Endothelial cell of umbilical vein (primary cell): ENCODE measurements at regions not wholly inside any gene's neighbourhood (a gene's known extent, or its start where the extent isn't known, plus 50 kb on each side); places are given as distances from the start of the nearest gene placed in this dataset.

ENCODE experiments used
- BruUV-seq: library from RNA; stranded (reverse); fragments of 400-500 nt; replicated peaks from 2 replicates; lab custom pipeline; 2021; lab: Mats Ljungman, UMichigan
- CTCF ChIA-PET: fragments of 300-600, 350-600 bp; sonication (Branson Sonifier 250); formaldehyde crosslinking; loops from one replicate; lab custom pipeline; 2021; ENCODE audit warnings: antibody characterized with exemption, inconsistent platforms; lab: Charles Lee
- POLR2A ChIA-PET: fragments of 300-600, 350-600 bp; sonication (Branson Sonifier 250); formaldehyde crosslinking; loops from one replicate; lab custom pipeline; 2021; ENCODE audit warnings: antibody characterized with exemption, inconsistent platforms; lab: Charles Lee
- DNase-seq: peaks from one replicate; pipeline ENCODE4 v3.0.0-alpha.2; 2011; ENCODE audit warnings: low read depth, low spot score
- FAIRE-seq: peaks from 2 replicates; lab custom pipeline; 2011; peaks lifted over from hg19 to GRCh38; lab: Jason Lieb, UNC
- H2AFZ ChIP-seq: 2 replicates; pipeline ENCODE4 v1.6.0; 2012; ENCODE audit warnings: low read depth, low read length, control low read depth, inconsistent platforms
- H3K27ac ChIP-seq: 2 replicates; pipeline ENCODE4 v1.5.1; 2011; ENCODE audit warnings: low read depth, mild to moderate bottlenecking, control low read depth, low read length, moderate library complexity; ENCODE audit not compliant: insufficient read depth
- H3K27me3 ChIP-seq, 2 experiments: 2 replicates each; pipeline versions ENCODE4 v1.6.0 to v1.6.1; 2011; ENCODE audit warnings: low read length in 2 of 2, mixed read lengths in 1 of 2; ENCODE audit not compliant: control insufficient read depth in 2 of 2, insufficient read depth in 2 of 2
- H3K36me3 ChIP-seq, 2 experiments: 2 replicates in 1 of 2; 3 replicates in 1 of 2; pipeline ENCODE4 v1.5.1; 2011; ENCODE audit warnings: low read length in 2 of 2, mild to moderate bottlenecking in 1 of 2, moderate library complexity in 1 of 2; ENCODE audit not compliant: control insufficient read depth in 2 of 2, insufficient read depth in 2 of 2; ENCODE audit errors: extremely low read depth in 1 of 2
- H3K4me1 ChIP-seq: 3 replicates; pipeline ENCODE4 v1.5.1; 2011; ENCODE audit warnings: mild to moderate bottlenecking, low read length; ENCODE audit not compliant: control insufficient read depth, insufficient read depth; ENCODE audit errors: extremely low read depth
- H3K4me2 ChIP-seq: 2 replicates; pipeline ENCODE4 v1.6.1; 2011; ENCODE audit warnings: low read length, control low read depth, mixed read lengths; ENCODE audit not compliant: insufficient read depth
- H3K4me3 ChIP-seq, 3 experiments: fragments of 200-600 bp in 1 of 3; sonication (generic), shearing (Covaris generic) in 1 of 3; replicated peaks in 1 of 3; 2 replicates each; pipeline ENCODE4 v1.5.1; 2011 to 2016; ENCODE audit warnings: control low read depth in 3 of 3, low read length in 3 of 3, mild to moderate bottlenecking in 2 of 3, inconsistent platforms in 1 of 3, low read depth in 1 of 3, moderate library complexity in 1 of 3; ENCODE audit not compliant: insufficient read depth in 1 of 3
- H3K79me2 ChIP-seq: 2 replicates; pipeline ENCODE4 v1.6.0; 2012; ENCODE audit warnings: low read length, inconsistent platforms; ENCODE audit not compliant: control insufficient read depth, insufficient read depth
- H3K9ac ChIP-seq: replicated peaks from 2 replicates; pipeline ENCODE3; 2011; ENCODE audit warnings: low read length, control low read depth; ENCODE audit not compliant: insufficient read depth; ENCODE audit errors: extremely low read depth
- H3K9me1 ChIP-seq: replicated peaks from 3 replicates; pipeline ENCODE4 v1.6.0; 2011; ENCODE audit warnings: mild to moderate bottlenecking, low read length; ENCODE audit not compliant: control insufficient read depth, insufficient read depth; ENCODE audit errors: extremely low read depth
- H3K9me3 ChIP-seq: replicated peaks from 2 replicates; pipeline ENCODE4 v1.5.1; 2012; ENCODE audit warnings: low read length, inconsistent platforms; ENCODE audit not compliant: control insufficient read depth, insufficient read depth
- H4K20me1 ChIP-seq: replicated peaks from 2 replicates; pipeline ENCODE3; 2011; ENCODE audit warnings: mild to moderate bottlenecking, low read length; ENCODE audit not compliant: control insufficient read depth, insufficient read depth; ENCODE audit errors: extremely low read depth
- CTCF ChIP-seq, 2 donors: IDR thresholded peaks; 1 replicate in 1 of 2; 2 replicates in 1 of 2; pipeline ENCODE4 v1.5.1; 2011; ENCODE audit warnings: low read length in 2 of 2, mild to moderate bottlenecking in 2 of 2, moderate library complexity in 2 of 2, control low read depth in 1 of 2, inconsistent platforms in 1 of 2, low read depth in 1 of 2; ENCODE audit not compliant: insufficient read depth in 1 of 2; ENCODE audit errors: extremely low read depth in 1 of 2
- EZH2 ChIP-seq: IDR thresholded peaks from 2 replicates; pipeline ENCODE4 v1.6.1; 2012; ENCODE audit warnings: borderline replicate concordance, low read depth, mild to moderate bottlenecking, moderate library complexity, low read length, inconsistent platforms; ENCODE audit not compliant: severe bottlenecking
- FOS ChIP-seq: IDR thresholded peaks from 2 replicates; pipeline ENCODE4 v1.6.1; 2011; ENCODE audit warnings: mild to moderate bottlenecking, low read length, moderate library complexity, borderline replicate concordance; ENCODE audit not compliant: insufficient read depth
- GATA2 ChIP-seq: IDR thresholded peaks from 2 replicates; pipeline ENCODE4 v1.7.0; 2011; ENCODE audit warnings: low read depth, mild to moderate bottlenecking, moderate library complexity, mixed read lengths, low read length; ENCODE audit not compliant: insufficient read length, insufficient read depth
- JUN ChIP-seq: IDR thresholded peaks from 2 replicates; pipeline ENCODE4 v1.6.1; 2011; ENCODE audit warnings: borderline replicate concordance, low read depth; ENCODE audit not compliant: insufficient read length, insufficient read depth
- MAX ChIP-seq: IDR thresholded peaks from 2 replicates; pipeline ENCODE4 v1.6.1; 2011; ENCODE audit not compliant: insufficient read depth, insufficient read length
- MYC ChIP-seq: IDR thresholded peaks from one replicate; pipeline ENCODE4 v1.6.1; 2011; ENCODE audit warnings: mild to moderate bottlenecking, low read depth, low read length
- POLR2A ChIP-seq: IDR thresholded peaks from 2 replicates; pipeline ENCODE4 v1.6.1; 2012; ENCODE audit warnings: low read depth, mild to moderate bottlenecking, control low read depth, low read length
- POLR2AphosphoS5 ChIP-seq: IDR thresholded peaks from 2 replicates; pipeline ENCODE4 v1.6.1; 2012; ENCODE audit warnings: low read depth, mild to moderate bottlenecking, control low read depth, low read length, moderate library complexity; ENCODE audit not compliant: insufficient read depth
- dilution Hi-C: fragments of 300-500 bp; cut with MboI; formaldehyde crosslinking; loops from one replicate; pipeline ENCODE4 v1.15.0; 2019; ENCODE audit warnings: low sequenced_read_pairs; ENCODE audit not compliant: extremely low pct_ligation_motif_present
- intact Hi-C: fragments of 100-400 bp; cut with micrococcal nuclease; formaldehyde crosslinking; loops from one replicate; pipeline ENCODE4 v1.10.0; 2022

- H3K9me3 ChIP-seq = no peaks in the 10 kb centered on the region
- DNase-seq (no peak), FAIRE-seq (no peak)
- H3K4me3 ChIP-seq = no peak overlapping the region
- dilution Hi-C loops (no loop called here), intact Hi-C loops (no loop called here)
- ChIA-PET POLR2A (no interaction called here), CTCF (no interaction called here)
- no peaks in the 10 kb centered on the region for H3K27me3 ChIP-seq
- H3K4me2 ChIP-seq = no peak overlapping the region
- no peaks in the 10 kb centered on the region for H3K4me1 ChIP-seq
- no peaks in the 10 kb centered on the region for H3K79me2 ChIP-seq
- no peaks in the 10 kb centered on the region for H3K36me3 ChIP-seq
- no peak overlapping the region for H3K9ac ChIP-seq
- H3K27ac ChIP-seq = no peak overlapping the region
- no peak overlapping the region for H2AFZ ChIP-seq
- H4K20me1 ChIP-seq = no peaks in the 10 kb centered on the region
- no peak for TF ChIP-seq MYC
- no peak for TF ChIP-seq CTCF (IDR thresholded peaks at IDR 0.05; ENCODE audit: extremely low read depth in 1 of 2, insufficient read depth in 1 of 2, low read depth in 1 of 2, low read length in 2 of 2)
- no peak for TF ChIP-seq POLR2AphosphoS5
- no peak for TF ChIP-seq FOS
- TF ChIP-seq EZH2 = no peak
- TF ChIP-seq JUN = no peak
- no peak for TF ChIP-seq MAX
- no peak for TF ChIP-seq POLR2A
- no peak for TF ChIP-seq GATA2
- no peaks in the 10 kb centered on the region for H3K9me1 ChIP-seq
- BruUV-seq = no TSS peak
Observed at GRCh38 chr6:140592877-140593276, 1218.4 kb upstream of the CITED2 start.
